ENCODE measurements at regions not wholly inside any gene's neighbourhood (a gene's known extent, or its start where the extent isn't known, plus 50 kb on each side); places are given as distances from the start of the nearest gene placed in this dataset.

DNA sequence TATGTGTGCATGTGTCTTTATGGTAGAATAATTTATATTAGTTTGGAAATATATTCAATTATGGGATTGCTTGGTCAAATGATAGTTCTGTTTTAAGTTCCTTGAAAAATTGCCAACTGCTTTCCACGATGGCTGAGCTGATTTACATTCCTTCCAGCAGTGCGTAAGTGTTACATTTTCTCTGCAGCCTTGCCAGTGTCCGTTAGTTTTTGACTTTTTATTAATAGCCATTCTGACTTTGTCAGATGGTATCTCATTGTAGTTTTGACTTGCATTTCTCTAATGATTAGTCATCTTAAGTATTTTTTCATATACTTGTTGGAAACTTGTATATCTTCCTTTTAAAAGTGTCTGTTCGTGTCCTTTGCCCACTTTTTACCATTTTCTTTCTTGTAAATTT is 434.2 kb upstream of the POT1 start:
- TF ChIP-seq, protein P1, sequence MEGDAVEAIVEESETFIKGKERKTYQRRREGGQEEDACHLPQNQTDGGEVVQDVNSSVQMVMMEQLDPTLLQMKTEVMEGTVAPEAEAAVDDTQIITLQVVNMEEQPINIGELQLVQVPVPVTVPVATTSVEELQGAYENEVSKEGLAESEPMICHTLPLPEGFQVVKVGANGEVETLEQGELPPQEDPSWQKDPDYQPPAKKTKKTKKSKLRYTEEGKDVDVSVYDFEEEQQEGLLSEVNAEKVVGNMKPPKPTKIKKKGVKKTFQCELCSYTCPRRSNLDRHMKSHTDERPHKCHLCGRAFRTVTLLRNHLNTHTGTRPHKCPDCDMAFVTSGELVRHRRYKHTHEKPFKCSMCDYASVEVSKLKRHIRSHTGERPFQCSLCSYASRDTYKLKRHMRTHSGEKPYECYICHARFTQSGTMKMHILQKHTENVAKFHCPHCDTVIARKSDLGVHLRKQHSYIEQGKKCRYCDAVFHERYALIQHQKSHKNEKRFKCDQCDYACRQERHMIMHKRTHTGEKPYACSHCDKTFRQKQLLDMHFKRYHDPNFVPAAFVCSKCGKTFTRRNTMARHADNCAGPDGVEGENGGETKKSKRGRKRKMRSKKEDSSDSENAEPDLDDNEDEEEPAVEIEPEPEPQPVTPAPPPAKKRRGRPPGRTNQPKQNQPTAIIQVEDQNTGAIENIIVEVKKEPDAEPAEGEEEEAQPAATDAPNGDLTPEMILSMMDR (IDR thresholded peaks at IDR 0.05), result no peak
- Histone ChIP-seq H3K9me3 (ENCODE audit: control insufficient read depth in 1 of 2, insufficient read depth in 1 of 2, low read length in 2 of 2) (no peaks in the 10 kb centered on the region), H3K4me3 (ENCODE audit: low read length) (no peak overlapping the region), H3K27ac (ENCODE audit: low read depth in 1 of 2, low read length in 2 of 2) (no peak overlapping the region), H3K27me3 (ENCODE audit: control insufficient read depth in 1 of 2, insufficient read depth in 2 of 2, low read length in 2 of 2) (no peaks in the 10 kb centered on the region), H3K36me3 (ENCODE audit: insufficient read depth, low read length) (no peaks in the 10 kb centered on the region), H3K4me1 (ENCODE audit: insufficient read depth, low read length) (no peaks in the 10 kb centered on the region)
- CTCF ChIA-PET, result no interaction called here
- DNase-seq (no peak), ATAC-seq (ENCODE audit: poor library complexity) (no peak)
- POLR2A ChIA-PET, result no interaction called here
- peaks cover 3% of the 10 kb centered on the region for H3K9me3 Mint-ChIP-seq
- no peaks in the 10 kb centered on the region for H3K27me3 Mint-ChIP-seq
- no peaks in the 10 kb centered on the region for H3K36me3 Mint-ChIP-seq (ENCODE audit: low read depth)
- H3K4me1 Mint-ChIP-seq (ENCODE audit: low read depth), result no peaks in the 10 kb centered on the region
- no peak overlapping the region for H3K27ac Mint-ChIP-seq
- H3K4me3 Mint-ChIP-seq, result no peak overlapping the region
- intact Hi-C loops (cut with DNase I, micrococcal nuclease), result no loop called here

DNA sequence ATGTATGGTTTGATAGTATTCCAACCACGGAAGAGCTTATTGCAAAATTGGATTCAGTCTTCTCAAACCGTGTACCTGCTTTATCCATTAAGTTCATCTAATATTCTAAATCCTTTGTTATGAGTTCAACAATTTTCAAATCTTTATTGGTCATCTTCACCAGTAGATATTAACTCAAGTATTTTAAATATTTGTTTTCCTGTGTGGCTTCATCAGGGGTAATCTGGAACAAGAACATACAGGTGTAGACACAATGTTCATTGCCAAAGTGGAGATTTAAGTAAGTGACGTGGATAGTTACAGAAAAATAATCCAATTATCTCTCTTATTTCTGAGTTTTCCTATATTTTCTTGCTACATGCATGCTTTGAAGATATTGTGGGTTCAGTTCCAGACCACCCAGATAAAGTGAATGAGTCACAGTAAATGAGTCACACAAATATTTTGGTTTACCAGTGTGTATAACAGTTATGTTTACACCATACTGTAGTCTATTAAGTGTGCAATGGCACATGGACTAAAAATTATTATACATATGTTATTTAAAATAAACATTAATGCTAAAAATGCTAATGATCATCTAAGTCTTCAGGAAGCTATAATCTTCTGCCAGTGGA is 429.0 kb upstream of the POT1 start:
- no peak overlapping the region for H3K27ac Mint-ChIP-seq
- intact Hi-C loops (cut with DNase I, micrococcal nuclease), result no loop called here
- Histone ChIP-seq H3K36me3 (ENCODE audit: insufficient read depth, low read length) (no peaks in the 10 kb centered on the region), H3K4me1 (ENCODE audit: insufficient read depth, low read length) (no peaks in the 10 kb centered on the region), H3K27ac (ENCODE audit: low read depth in 1 of 2, low read length in 2 of 2) (no peak overlapping the region), H3K9me3 (ENCODE audit: control insufficient read depth in 1 of 2, insufficient read depth in 1 of 2, low read length in 2 of 2) (no peaks in the 10 kb centered on the region), H3K4me3 (ENCODE audit: low read length) (no peak overlapping the region), H3K27me3 (ENCODE audit: control insufficient read depth in 1 of 2, insufficient read depth in 2 of 2, low read length in 2 of 2) (no peaks in the 10 kb centered on the region)
- ChIA-PET CTCF (no interaction called here), POLR2A (no interaction called here)
- H3K4me1 Mint-ChIP-seq (ENCODE audit: low read depth), result no peaks in the 10 kb centered on the region
- H3K27me3 Mint-ChIP-seq, result no peaks in the 10 kb centered on the region
- DNase-seq, result no peak
- TF ChIP-seq, protein P1 (IDR thresholded peaks at IDR 0.05), result no peak
- peaks cover under 1% of the 10 kb centered on the region for H3K9me3 Mint-ChIP-seq
- ATAC-seq (ENCODE audit: poor library complexity), result no peak
- H3K4me3 Mint-ChIP-seq, result no peak overlapping the region
- no peaks in the 10 kb centered on the region for H3K36me3 Mint-ChIP-seq (ENCODE audit: low read depth)

DNA sequence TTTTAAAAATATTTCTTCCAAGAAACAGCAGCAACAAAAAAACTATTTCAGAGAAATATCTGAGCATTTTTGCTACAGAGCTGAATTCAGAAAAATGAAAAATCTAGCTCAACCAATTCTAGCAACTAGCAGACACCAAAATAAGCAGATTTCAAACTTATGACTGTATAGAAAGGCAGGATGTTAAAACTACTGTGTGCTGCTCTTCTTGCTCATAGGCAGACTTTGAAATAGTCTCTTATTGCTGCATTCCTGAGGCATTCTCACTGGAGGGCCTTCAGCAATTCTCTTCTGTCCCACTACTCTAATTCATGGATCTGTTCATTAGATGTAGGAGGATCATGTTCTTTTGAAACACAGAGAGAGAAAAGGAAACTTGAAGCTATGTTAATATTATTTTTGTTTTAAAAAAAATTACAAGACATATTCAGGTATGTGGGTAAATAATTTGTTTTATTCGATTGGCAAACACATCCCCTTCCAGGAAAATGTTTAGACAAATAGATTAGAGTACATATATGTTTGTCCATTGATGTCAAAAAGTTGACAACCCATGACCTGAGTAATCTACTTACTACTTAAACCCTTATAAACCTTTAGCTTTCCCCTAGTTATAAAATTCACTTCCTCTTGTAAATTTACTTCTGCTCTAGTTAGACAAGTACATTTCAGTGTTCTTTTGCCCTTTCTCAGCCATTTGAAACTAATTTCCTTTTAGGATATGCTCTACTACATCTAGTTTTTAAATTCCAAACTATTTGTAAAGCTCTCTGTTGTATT is 428.2 kb upstream of the POT1 start:
- H3K4me3 Mint-ChIP-seq, result no peak overlapping the region
- intact Hi-C loops (cut with DNase I, micrococcal nuclease), result no loop called here
- ChIA-PET CTCF (no interaction called here), POLR2A (no interaction called here)
- H3K36me3 Mint-ChIP-seq (ENCODE audit: low read depth), result no peaks in the 10 kb centered on the region
- Histone ChIP-seq H3K27ac (ENCODE audit: low read depth in 1 of 2, low read length in 2 of 2) (no peak overlapping the region), H3K36me3 (ENCODE audit: insufficient read depth, low read length) (no peaks in the 10 kb centered on the region), H3K27me3 (ENCODE audit: control insufficient read depth in 1 of 2, insufficient read depth in 2 of 2, low read length in 2 of 2) (no peaks in the 10 kb centered on the region), H3K4me3 (ENCODE audit: low read length) (no peak overlapping the region), H3K4me1 (ENCODE audit: insufficient read depth, low read length) (no peaks in the 10 kb centered on the region), H3K9me3 (ENCODE audit: control insufficient read depth in 1 of 2, insufficient read depth in 1 of 2, low read length in 2 of 2) (no peaks in the 10 kb centered on the region)
- H3K4me1 Mint-ChIP-seq (ENCODE audit: low read depth), result no peaks in the 10 kb centered on the region
- no peak overlapping the region for H3K27ac Mint-ChIP-seq
- DNase-seq, result no peak
- TF ChIP-seq, protein P1 (IDR thresholded peaks at IDR 0.05), result no peak
- peaks cover 3% of the 10 kb centered on the region for H3K9me3 Mint-ChIP-seq
- ATAC-seq (ENCODE audit: poor library complexity), result no peak
- H3K27me3 Mint-ChIP-seq, result no peaks in the 10 kb centered on the region

Data from CD4-positive, alpha-beta T cell (primary cell).